ENCODE measurements at regions not wholly inside any gene's neighbourhood (a gene's known extent, or its start where the extent isn't known, plus 50 kb on each side); places are given as distances from the start of the nearest gene placed in this dataset.

DNA sequence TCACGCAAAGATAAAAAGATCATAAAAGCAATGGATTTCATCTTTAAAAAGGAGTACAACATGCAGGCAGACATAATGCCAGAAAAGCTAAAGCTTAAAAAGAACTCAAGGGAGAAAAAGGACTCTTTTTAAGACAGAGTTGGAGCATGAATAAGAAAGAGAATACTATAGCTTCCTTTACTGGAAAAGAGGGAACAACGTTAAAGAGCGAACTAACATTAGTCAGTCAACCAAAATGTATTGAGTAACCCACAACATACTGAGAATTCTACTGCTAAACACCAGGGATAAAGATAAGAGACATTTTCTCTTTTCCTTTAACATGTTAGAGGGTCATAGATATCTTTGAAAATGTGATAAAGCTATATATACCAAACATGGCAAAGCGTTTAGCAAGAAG lies 182.0 kb downstream of the DUSP10 start:
- Histone ChIP-seq H3K4me1 (no peaks in the 10 kb centered on the region), H3K4me3 (no peak overlapping the region), H3K36me3 (no peaks in the 10 kb centered on the region), H3K27ac (no peak overlapping the region), H3K9me3 (no peaks in the 10 kb centered on the region), H3K27me3 (no peaks in the 10 kb centered on the region)
- no peak for ATAC-seq
- TF ChIP-seq, protein P1, sequence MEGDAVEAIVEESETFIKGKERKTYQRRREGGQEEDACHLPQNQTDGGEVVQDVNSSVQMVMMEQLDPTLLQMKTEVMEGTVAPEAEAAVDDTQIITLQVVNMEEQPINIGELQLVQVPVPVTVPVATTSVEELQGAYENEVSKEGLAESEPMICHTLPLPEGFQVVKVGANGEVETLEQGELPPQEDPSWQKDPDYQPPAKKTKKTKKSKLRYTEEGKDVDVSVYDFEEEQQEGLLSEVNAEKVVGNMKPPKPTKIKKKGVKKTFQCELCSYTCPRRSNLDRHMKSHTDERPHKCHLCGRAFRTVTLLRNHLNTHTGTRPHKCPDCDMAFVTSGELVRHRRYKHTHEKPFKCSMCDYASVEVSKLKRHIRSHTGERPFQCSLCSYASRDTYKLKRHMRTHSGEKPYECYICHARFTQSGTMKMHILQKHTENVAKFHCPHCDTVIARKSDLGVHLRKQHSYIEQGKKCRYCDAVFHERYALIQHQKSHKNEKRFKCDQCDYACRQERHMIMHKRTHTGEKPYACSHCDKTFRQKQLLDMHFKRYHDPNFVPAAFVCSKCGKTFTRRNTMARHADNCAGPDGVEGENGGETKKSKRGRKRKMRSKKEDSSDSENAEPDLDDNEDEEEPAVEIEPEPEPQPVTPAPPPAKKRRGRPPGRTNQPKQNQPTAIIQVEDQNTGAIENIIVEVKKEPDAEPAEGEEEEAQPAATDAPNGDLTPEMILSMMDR (IDR thresholded peaks at IDR 0.05) = no peak
- intact Hi-C loops (cut with DNase I) = no loop called here
- DNase-seq = no peak

GRCh38 chr1:221562542-221563475 lies 179.1 kb downstream of the DUSP10 start:
- H3K9me3 ChIP-seq = no peaks in the 10 kb centered on the region
- intact Hi-C loops (cut with DNase I) = no loop called here
- no peaks in the 10 kb centered on the region for H3K27me3 ChIP-seq
- no peak overlapping the region for H3K27ac ChIP-seq
- no peak for ATAC-seq
- no peak overlapping the region for H3K4me3 ChIP-seq
- no peaks in the 10 kb centered on the region for H3K36me3 ChIP-seq
- DNase-seq = no peak
- TF ChIP-seq, protein P1 (IDR thresholded peaks at IDR 0.05) = no peak
- no peaks in the 10 kb centered on the region for H3K4me1 ChIP-seq

DNA sequence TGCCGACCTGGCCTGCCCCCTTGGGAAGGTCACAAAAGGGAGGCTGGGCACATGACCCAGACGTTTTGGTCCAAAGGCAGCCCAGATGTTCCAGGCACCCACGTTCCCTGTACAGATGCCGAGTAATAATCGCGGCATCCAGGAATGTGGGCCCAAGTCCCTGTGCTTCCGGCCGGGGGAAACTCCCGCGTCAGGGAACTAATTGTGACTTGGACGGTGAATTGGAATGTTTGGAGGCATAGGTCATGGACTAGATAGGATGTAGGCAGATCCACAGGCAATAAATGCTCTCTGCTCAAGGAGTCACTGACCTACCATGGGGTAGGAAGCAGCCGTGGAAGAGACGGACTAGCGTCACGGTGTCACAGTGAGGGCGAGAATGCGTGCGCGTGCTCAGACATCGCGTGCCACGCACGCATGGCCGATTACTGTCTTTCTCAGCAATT lies 178.4 kb downstream of the DUSP10 start:
- TF ChIP-seq, protein P1 (IDR thresholded peaks at IDR 0.05) = no peak
- no peaks in the 10 kb centered on the region for H3K4me1 ChIP-seq
- no peak overlapping the region for H3K4me3 ChIP-seq
- H3K9me3 ChIP-seq = no peaks in the 10 kb centered on the region
- H3K36me3 ChIP-seq = no peaks in the 10 kb centered on the region
- no peaks in the 10 kb centered on the region for H3K27me3 ChIP-seq
- no peak overlapping the region for H3K27ac ChIP-seq
- no peak for ATAC-seq
- peak in 1 of 4 donors; percentile 47 for DNase-seq
- intact Hi-C loops (cut with DNase I) = no loop called here

DNA sequence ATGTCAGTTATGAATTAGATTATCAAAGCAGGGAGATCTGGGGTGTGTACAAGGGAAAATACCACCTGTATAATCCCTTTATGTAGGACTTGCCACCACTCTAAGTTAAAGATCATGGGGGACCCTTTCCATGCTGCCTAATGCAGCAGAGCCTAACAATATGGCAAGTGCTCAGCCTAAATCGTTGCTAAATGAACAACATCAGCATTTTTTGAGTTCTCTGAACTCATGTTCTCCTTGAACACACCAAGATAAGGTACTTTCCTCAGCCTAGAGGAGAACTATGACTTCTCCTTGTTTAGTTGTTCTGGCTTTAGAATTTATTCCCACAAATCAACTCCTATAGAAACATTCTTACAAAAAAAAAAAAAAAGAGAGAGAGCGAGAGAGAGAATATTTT lies 177.0 kb downstream of the DUSP10 start:
- ATAC-seq = no peak
- no peaks in the 10 kb centered on the region for H3K36me3 ChIP-seq
- H3K27ac ChIP-seq = no peak overlapping the region
- TF ChIP-seq, protein P1 (IDR thresholded peaks at IDR 0.05) = no peak
- H3K4me3 ChIP-seq = no peak overlapping the region
- intact Hi-C loops (cut with DNase I) = no loop called here
- no peak for DNase-seq
- H3K9me3 ChIP-seq = no peaks in the 10 kb centered on the region
- no peaks in the 10 kb centered on the region for H3K4me1 ChIP-seq
- no peaks in the 10 kb centered on the region for H3K27me3 ChIP-seq

GRCh38 chr1:221565711-221566110 lies 176.2 kb downstream of the DUSP10 start:
- Histone ChIP-seq H3K4me1 (no peaks in the 10 kb centered on the region), H3K9me3 (no peaks in the 10 kb centered on the region), H3K4me3 (no peak overlapping the region), H3K27ac (no peak overlapping the region), H3K36me3 (no peaks in the 10 kb centered on the region), H3K27me3 (no peaks in the 10 kb centered on the region)
- DNase-seq (no peak), ATAC-seq (no peak)
- intact Hi-C loops (cut with DNase I) = no loop called here
- TF ChIP-seq, protein P1 (IDR thresholded peaks at IDR 0.05) = no peak

Data from left lung (tissue), 4 donors.